ENCODE measurements at regions not wholly inside any gene's neighbourhood (a gene's known extent, or its start where the extent isn't known, plus 50 kb on each side); places are given as distances from the start of the nearest gene placed in this dataset.

- ChIA-PET CTCF (no interaction called here), POLR2A (no interaction called here)
- BruUV-seq (replicated peaks) = no TSS peak
- Histone ChIP-seq H4K20me1 (replicated peaks; ENCODE audit: control insufficient read depth, extremely low read depth, insufficient read depth, low read length) (no peaks in the 10 kb centered on the region), H3K79me2 (ENCODE audit: control insufficient read depth, insufficient read depth, low read length) (no peaks in the 10 kb centered on the region), H3K27ac (ENCODE audit: insufficient read depth, low read depth, low read length) (no peak overlapping the region), H3K9me1 (replicated peaks; ENCODE audit: control insufficient read depth, extremely low read depth, insufficient read depth, low read length) (no peaks in the 10 kb centered on the region), H3K4me3 (replicated peaks in 1 of 3; ENCODE audit: insufficient read depth in 1 of 3, low read depth in 1 of 3, low read length in 3 of 3) (no peak overlapping the region), H3K9me3 (replicated peaks; ENCODE audit: control insufficient read depth, insufficient read depth, low read length) (no peaks in the 10 kb centered on the region), H3K27me3 (ENCODE audit: control insufficient read depth in 2 of 2, insufficient read depth in 2 of 2, low read length in 2 of 2) (no peaks in the 10 kb centered on the region), H3K36me3 (ENCODE audit: control insufficient read depth in 2 of 2, extremely low read depth in 1 of 2, insufficient read depth in 2 of 2, low read length in 2 of 2) (no peaks in the 10 kb centered on the region), H2AFZ (ENCODE audit: low read depth, low read length) (no peak overlapping the region), H3K4me2 (ENCODE audit: insufficient read depth, low read length) (no peak overlapping the region), H3K9ac (replicated peaks; ENCODE audit: extremely low read depth, insufficient read depth, low read length) (no peak overlapping the region), H3K4me1 (ENCODE audit: control insufficient read depth, extremely low read depth, insufficient read depth, low read length) (no peaks in the 10 kb centered on the region)
- dilution Hi-C loops (cut with MboI; ENCODE audit: extremely low pct_ligation_motif_present, low sequenced_read_pairs) (no loop called here), intact Hi-C loops (cut with micrococcal nuclease) (no loop called here)
- DNase-seq (ENCODE audit: low read depth, low spot score) (no peak), FAIRE-seq (no peak)
- TF ChIP-seq EZH2 (IDR thresholded peaks at IDR 0.05; ENCODE audit: borderline replicate concordance, low read depth, low read length, severe bottlenecking) (no peak), FOS (IDR thresholded peaks at IDR 0.05; ENCODE audit: borderline replicate concordance, insufficient read depth, low read length) (no peak), MYC (IDR thresholded peaks at IDR 0.05; ENCODE audit: low read depth, low read length) (no peak), POLR2A (IDR thresholded peaks at IDR 0.05; ENCODE audit: low read depth, low read length) (no peak), JUN (IDR thresholded peaks at IDR 0.05; ENCODE audit: borderline replicate concordance, insufficient read depth, insufficient read length, low read depth) (no peak), GATA2 (IDR thresholded peaks at IDR 0.05; ENCODE audit: insufficient read depth, insufficient read length, low read depth, low read length) (no peak), POLR2AphosphoS5 (IDR thresholded peaks at IDR 0.05; ENCODE audit: insufficient read depth, low read depth, low read length) (no peak), CTCF (IDR thresholded peaks at IDR 0.05; ENCODE audit: extremely low read depth in 1 of 2, insufficient read depth in 1 of 2, low read depth in 1 of 2, low read length in 2 of 2) (no peak)
- TF ChIP-seq, protein P1, sequence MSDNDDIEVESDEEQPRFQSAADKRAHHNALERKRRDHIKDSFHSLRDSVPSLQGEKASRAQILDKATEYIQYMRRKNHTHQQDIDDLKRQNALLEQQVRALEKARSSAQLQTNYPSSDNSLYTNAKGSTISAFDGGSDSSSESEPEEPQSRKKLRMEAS (IDR thresholded peaks at IDR 0.05; ENCODE audit: insufficient read depth, insufficient read length) = no peak
These were observed 308.2 kb downstream of the SOX2 start for GRCh38 chr3:182019926-182020325.
